ENCODE measurements at regions not wholly inside any gene's neighbourhood (a gene's known extent, or its start where the extent isn't known, plus 50 kb on each side); places are given as distances from the start of the nearest gene placed in this dataset.

DNA sequence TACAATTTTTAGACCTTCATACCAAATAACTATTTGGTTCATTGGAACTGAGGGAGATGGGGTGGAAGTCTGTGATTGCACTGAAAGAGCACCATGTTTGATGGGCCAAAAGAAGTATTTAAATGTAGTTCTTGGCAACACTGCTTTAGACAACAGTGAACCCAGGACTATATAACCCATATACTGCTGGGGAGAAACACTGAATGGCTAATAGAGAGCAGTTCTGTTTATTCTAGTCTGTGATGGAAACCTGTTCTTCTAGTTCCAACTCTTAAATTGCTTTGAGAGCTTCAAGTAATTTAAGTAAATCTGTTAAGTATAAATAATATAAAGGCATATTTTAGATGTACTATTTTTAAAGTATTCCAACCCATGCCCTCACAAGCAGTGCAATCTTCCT, 96.3 kb downstream of the NIBAN1 start:
- TF ChIP-seq, protein P1, sequence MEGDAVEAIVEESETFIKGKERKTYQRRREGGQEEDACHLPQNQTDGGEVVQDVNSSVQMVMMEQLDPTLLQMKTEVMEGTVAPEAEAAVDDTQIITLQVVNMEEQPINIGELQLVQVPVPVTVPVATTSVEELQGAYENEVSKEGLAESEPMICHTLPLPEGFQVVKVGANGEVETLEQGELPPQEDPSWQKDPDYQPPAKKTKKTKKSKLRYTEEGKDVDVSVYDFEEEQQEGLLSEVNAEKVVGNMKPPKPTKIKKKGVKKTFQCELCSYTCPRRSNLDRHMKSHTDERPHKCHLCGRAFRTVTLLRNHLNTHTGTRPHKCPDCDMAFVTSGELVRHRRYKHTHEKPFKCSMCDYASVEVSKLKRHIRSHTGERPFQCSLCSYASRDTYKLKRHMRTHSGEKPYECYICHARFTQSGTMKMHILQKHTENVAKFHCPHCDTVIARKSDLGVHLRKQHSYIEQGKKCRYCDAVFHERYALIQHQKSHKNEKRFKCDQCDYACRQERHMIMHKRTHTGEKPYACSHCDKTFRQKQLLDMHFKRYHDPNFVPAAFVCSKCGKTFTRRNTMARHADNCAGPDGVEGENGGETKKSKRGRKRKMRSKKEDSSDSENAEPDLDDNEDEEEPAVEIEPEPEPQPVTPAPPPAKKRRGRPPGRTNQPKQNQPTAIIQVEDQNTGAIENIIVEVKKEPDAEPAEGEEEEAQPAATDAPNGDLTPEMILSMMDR (IDR thresholded peaks at IDR 0.05): no peak
- TF ChIP-seq EP300 (IDR thresholded peaks at IDR 0.05) (no peak), POLR2A (IDR thresholded peaks at IDR 0.05) (no peak)
